Panc1 (cell line): ENCODE measurements at regions not wholly inside any gene's neighbourhood (a gene's known extent, or its start where the extent isn't known, plus 50 kb on each side); places are given as distances from the start of the nearest gene placed in this dataset.

Experiments
- CTCF ChIP-seq: fragments of 450-650 bp; IDR thresholded peaks from 2 replicates; pipeline ENCODE4 v1.5.1; 2017; ENCODE audit warnings: mild to moderate bottlenecking
- REST ChIP-seq, 2 experiments: IDR thresholded peaks; 2 replicates each; pipeline ENCODE4 v1.6.1; 2011 to 2012; ENCODE audit warnings: low read depth in 2 of 2, control low read depth in 1 of 2, low read length in 1 of 2, mild to moderate bottlenecking in 1 of 2, moderate library complexity in 1 of 2; ENCODE audit not compliant: insufficient read depth in 1 of 2

- no peak for TF ChIP-seq CTCF
- no peak for TF ChIP-seq REST (IDR thresholded peaks at IDR 0.05; ENCODE audit: insufficient read depth in 1 of 2, low read depth in 2 of 2, low read length in 1 of 2)
These were observed 293.4 kb downstream of the KLF6 start for GRCh38 chr10:3491571-3491970.
